RWPE2 (cell line): ENCODE measurements at regions not wholly inside any gene's neighbourhood (a gene's known extent, or its start where the extent isn't known, plus 50 kb on each side); places are given as distances from the start of the nearest gene placed in this dataset.

Experiments used
- ATAC-seq: fragments of 200-7000 bp; cut with Tn5 transposase; 3 replicates; pipeline ENCODE4 v1.9.1; 2021; ENCODE audit warnings: low read depth
- DNase-seq: peaks from one replicate; pipeline ENCODE4 v3.0.0-alpha.2; 2020; ENCODE audit warnings: low spot score
- H3K27ac ChIP-seq: fragments of 450-650 bp; 2 replicates; pipeline ENCODE4 v1.5.1; 2017; ENCODE audit warnings: mild to moderate bottlenecking; ENCODE audit not compliant: poor library complexity, severe bottlenecking
- H3K27me3 ChIP-seq: fragments of 250-450 bp; sonication (Bioruptor Pico); 2 replicates; pipeline ENCODE4 v1.5.1; 2021; ENCODE audit warnings: mild to moderate bottlenecking, moderate library complexity; ENCODE audit not compliant: insufficient read depth, poor library complexity, severe bottlenecking
- H3K36me3 ChIP-seq: fragments of 250-450 bp; sonication (Bioruptor Pico); 2 replicates; pipeline ENCODE4 v1.5.1; 2020; ENCODE audit warnings: low read depth, mild to moderate bottlenecking, moderate library complexity
- H3K4me1 ChIP-seq: fragments of 250-450 bp; sonication (Bioruptor Pico); 2 replicates; pipeline ENCODE4 v1.5.1; 2021; ENCODE audit warnings: mild to moderate bottlenecking, moderate library complexity; ENCODE audit not compliant: insufficient read depth, poor library complexity, severe bottlenecking
- H3K4me3 ChIP-seq: fragments of 250-450 bp; sonication (Bioruptor Pico); 2 replicates; pipeline ENCODE4 v1.5.1; 2021; ENCODE audit warnings: mild to moderate bottlenecking, moderate library complexity; ENCODE audit not compliant: severe bottlenecking
- H3K9me3 ChIP-seq: fragments of 250-450 bp; sonication (Bioruptor Pico); 2 replicates; pipeline ENCODE4 v1.5.1; 2021; ENCODE audit warnings: mild to moderate bottlenecking, moderate library complexity; ENCODE audit not compliant: severe bottlenecking
- TF ChIP-seq, protein P1 (sequence below): fragments of 450-650 bp; IDR thresholded peaks from one replicate; pipeline ENCODE4 v1.5.1; 2017; ENCODE audit warnings: mild to moderate bottlenecking, moderate library complexity; ENCODE audit not compliant: poor library complexity, severe bottlenecking

DNA sequence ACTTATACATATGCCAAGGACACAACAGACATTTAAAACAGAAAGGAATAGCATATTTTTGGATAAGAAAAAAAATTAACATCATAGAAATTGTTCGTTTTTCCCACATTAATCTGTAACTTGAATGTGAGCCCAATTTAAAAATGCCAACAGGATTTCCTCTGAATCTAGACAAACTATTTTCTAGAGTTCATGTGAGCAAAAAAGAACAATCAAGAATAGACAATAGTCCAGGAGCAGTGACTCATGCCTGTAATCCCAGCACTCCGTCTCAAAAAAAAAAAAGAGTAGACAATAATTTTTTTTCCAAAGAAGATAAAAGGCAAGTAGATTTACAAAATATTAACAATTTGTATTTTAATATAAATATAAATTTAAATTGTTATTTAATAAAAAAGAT, 73.7 kb upstream of the DUSP21 start:
- Histone ChIP-seq H3K36me3 (no peaks in the 10 kb centered on the region), H3K9me3 (no peaks in the 10 kb centered on the region), H3K27ac (no peak overlapping the region), H3K27me3 (no peaks in the 10 kb centered on the region), H3K4me3 (no peak overlapping the region), H3K4me1 (no peaks in the 10 kb centered on the region)
- TF ChIP-seq, protein P1, sequence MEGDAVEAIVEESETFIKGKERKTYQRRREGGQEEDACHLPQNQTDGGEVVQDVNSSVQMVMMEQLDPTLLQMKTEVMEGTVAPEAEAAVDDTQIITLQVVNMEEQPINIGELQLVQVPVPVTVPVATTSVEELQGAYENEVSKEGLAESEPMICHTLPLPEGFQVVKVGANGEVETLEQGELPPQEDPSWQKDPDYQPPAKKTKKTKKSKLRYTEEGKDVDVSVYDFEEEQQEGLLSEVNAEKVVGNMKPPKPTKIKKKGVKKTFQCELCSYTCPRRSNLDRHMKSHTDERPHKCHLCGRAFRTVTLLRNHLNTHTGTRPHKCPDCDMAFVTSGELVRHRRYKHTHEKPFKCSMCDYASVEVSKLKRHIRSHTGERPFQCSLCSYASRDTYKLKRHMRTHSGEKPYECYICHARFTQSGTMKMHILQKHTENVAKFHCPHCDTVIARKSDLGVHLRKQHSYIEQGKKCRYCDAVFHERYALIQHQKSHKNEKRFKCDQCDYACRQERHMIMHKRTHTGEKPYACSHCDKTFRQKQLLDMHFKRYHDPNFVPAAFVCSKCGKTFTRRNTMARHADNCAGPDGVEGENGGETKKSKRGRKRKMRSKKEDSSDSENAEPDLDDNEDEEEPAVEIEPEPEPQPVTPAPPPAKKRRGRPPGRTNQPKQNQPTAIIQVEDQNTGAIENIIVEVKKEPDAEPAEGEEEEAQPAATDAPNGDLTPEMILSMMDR: no peak
- DNase-seq (no peak), ATAC-seq (no peak)

DNA sequence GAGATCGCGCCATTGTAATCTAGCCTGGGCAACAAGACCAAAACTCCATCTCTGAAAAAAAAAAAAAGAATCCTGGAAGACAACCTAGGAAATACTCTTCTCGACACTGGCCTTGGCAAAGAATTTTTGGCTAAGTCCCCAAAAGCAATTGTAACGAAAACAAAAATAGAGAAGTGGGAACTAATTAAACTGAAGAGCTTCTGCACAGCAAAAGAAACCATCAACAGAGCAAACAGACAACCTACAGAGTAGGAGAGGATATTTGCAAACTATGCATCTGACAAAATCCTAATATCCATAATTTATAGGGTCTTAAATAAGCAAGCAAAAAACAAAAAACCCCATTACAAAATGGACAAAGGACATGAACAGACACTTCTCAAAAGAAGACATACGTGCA, 76.5 kb upstream of the DUSP21 start:
- H3K27ac ChIP-seq: no peak overlapping the region
- no peaks in the 10 kb centered on the region for H3K27me3 ChIP-seq
- TF ChIP-seq, protein P1: no peak
- H3K9me3 ChIP-seq: no peaks in the 10 kb centered on the region
- no peaks in the 10 kb centered on the region for H3K36me3 ChIP-seq
- H3K4me3 ChIP-seq: no peak overlapping the region
- no peaks in the 10 kb centered on the region for H3K4me1 ChIP-seq
- DNase-seq (no peak), ATAC-seq (no peak)

DNA sequence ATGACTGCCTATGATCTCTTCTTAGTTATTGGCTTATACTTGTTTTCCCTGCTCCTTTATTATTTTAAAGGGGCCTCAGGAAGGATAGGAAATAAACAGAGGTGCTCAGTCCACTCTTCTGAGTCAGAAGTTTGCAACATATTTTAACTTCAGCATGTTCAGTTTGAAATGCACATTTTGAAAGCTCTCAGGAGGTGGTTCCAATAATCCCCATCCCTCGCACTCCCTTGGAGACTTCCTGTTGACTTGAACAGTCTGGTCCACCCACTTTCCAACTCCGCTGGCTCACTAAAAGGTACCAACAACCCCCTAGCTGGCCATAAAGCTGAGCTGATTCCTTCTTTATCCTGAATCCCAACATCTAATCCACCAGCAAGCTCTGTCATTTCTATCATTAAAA, 78.3 kb upstream of the DUSP21 start:
- no peaks in the 10 kb centered on the region for H3K9me3 ChIP-seq
- H3K4me1 ChIP-seq: no peaks in the 10 kb centered on the region
- H3K4me3 ChIP-seq: no peak overlapping the region
- no peak for DNase-seq
- no peak for ATAC-seq
- no peaks in the 10 kb centered on the region for H3K36me3 ChIP-seq
- H3K27me3 ChIP-seq: no peaks in the 10 kb centered on the region
- H3K27ac ChIP-seq: no peak overlapping the region
- TF ChIP-seq, protein P1: no peak

DNA sequence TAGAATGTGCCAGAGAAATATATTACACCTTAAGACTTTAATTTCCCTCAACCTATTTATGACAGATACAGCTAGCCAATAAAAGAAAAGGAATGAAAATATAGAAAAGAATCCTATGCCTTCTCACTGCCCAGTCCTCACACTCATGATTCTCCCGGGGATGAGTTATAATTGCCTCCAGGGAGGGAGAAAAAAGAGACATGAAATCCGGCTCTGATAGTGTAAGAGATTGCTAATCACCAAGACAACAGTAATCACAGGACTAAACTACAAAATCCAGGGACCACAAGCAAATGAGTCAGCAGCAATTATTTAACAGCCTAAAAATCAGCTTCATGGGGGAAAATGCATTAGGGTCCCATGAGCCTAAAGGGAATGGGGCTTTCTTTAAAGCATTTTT, 95.9 kb upstream of the DUSP21 start:
- H3K4me1 ChIP-seq: no peaks in the 10 kb centered on the region
- ATAC-seq (no peak), DNase-seq (no peak)
- no peak overlapping the region for H3K4me3 ChIP-seq
- no peaks in the 10 kb centered on the region for H3K36me3 ChIP-seq
- no peak overlapping the region for H3K27ac ChIP-seq
- TF ChIP-seq, protein P1: no peak
- no peaks in the 10 kb centered on the region for H3K27me3 ChIP-seq
- no peaks in the 10 kb centered on the region for H3K9me3 ChIP-seq

DNA sequence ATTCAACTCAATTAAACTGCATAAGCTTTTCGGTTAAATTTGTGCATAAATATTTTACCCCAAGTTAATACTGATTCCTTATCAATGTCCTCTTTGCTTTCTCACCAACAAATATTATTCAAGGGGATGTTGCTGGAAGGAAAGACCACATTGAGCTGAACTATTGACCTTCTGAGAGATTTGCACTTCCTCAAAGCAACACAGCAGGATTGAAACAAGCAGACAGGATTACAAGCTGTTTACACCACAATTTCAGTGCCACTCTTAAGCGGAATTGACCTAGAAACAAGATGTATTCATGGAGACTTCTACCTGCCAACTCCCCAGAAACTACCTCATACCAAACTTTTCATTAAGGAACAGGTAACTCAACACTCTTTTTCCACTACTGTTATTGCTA, 96.5 kb upstream of the DUSP21 start:
- Histone ChIP-seq H3K36me3 (no peaks in the 10 kb centered on the region), H3K4me3 (no peak overlapping the region), H3K27ac (no peak overlapping the region), H3K9me3 (no peaks in the 10 kb centered on the region), H3K4me1 (no peaks in the 10 kb centered on the region), H3K27me3 (no peaks in the 10 kb centered on the region)
- TF ChIP-seq, protein P1: no peak
- ATAC-seq (no peak), DNase-seq (no peak)
